Keratinocyte (primary cell): ENCODE measurements at regions not wholly inside any gene's neighbourhood (a gene's known extent, or its start where the extent isn't known, plus 50 kb on each side); places are given as distances from the start of the nearest gene placed in this dataset.

Experiments
- DNase-seq: peaks from one replicate; pipeline ENCODE4 v3.0.0-alpha.2; 2011; ENCODE audit warnings: low read depth, missing footprints, low spot score
- FAIRE-seq: peaks from 2 replicates; lab custom pipeline; 2011; peaks lifted over from hg19 to GRCh38; lab: Jason Lieb, UNC
- H2AFZ ChIP-seq: 2 replicates; pipeline ENCODE4 v1.6.0; 2012; ENCODE audit warnings: low read length, control low read depth, inconsistent platforms; ENCODE audit not compliant: control insufficient read depth
- H3K27ac ChIP-seq: 2 replicates; pipeline ENCODE4 v1.5.1; 2011; ENCODE audit warnings: low read length; ENCODE audit not compliant: control insufficient read depth, insufficient read depth
- H3K27me3 ChIP-seq: 3 replicates; pipeline ENCODE4 v1.6.0; 2011; ENCODE audit warnings: low read length; ENCODE audit not compliant: control insufficient read depth, insufficient read depth; ENCODE audit errors: extremely low read depth
- H3K36me3 ChIP-seq, 2 experiments: 2 replicates in 1 of 2; 3 replicates in 1 of 2; pipeline ENCODE4 v1.5.1; 2011; ENCODE audit warnings: low read length in 2 of 2, mild to moderate bottlenecking in 1 of 2; ENCODE audit not compliant: control insufficient read depth in 2 of 2, insufficient read depth in 2 of 2; ENCODE audit errors: extremely low read depth in 1 of 2
- H3K4me1 ChIP-seq: 3 replicates; pipeline ENCODE4 v1.5.1; 2011; ENCODE audit warnings: low read length; ENCODE audit not compliant: control insufficient read depth, insufficient read depth; ENCODE audit errors: extremely low read depth
- H3K4me2 ChIP-seq: 3 replicates; pipeline ENCODE4 v1.6.0; 2011; ENCODE audit warnings: low read depth, low read length; ENCODE audit not compliant: control insufficient read depth, insufficient read depth; ENCODE audit errors: extremely low read depth
- H3K4me3 ChIP-seq, 3 experiments: fragments of 200-600 bp in 1 of 3; sonication (generic) in 1 of 3; 2 replicates in 2 of 3; 3 replicates in 1 of 3; pipeline ENCODE4 v1.5.1; 2011 to 2016; ENCODE audit warnings: low read length in 3 of 3, mild to moderate bottlenecking in 3 of 3, control low read depth in 2 of 3, inconsistent platforms in 1 of 3, low read depth in 1 of 3, mixed read lengths in 1 of 3, mixed run types in 1 of 3, moderate library complexity in 1 of 3; ENCODE audit not compliant: control insufficient read depth in 2 of 3, insufficient read depth in 2 of 3; ENCODE audit errors: extremely low read depth in 1 of 3
- H3K79me2 ChIP-seq: 2 replicates; pipeline ENCODE4 v1.6.0; 2012; ENCODE audit warnings: low read length; ENCODE audit not compliant: control insufficient read depth, insufficient read depth
- H3K9ac ChIP-seq: 3 replicates; pipeline ENCODE4 v1.6.0; 2011; ENCODE audit warnings: low read length; ENCODE audit not compliant: control insufficient read depth, insufficient read depth; ENCODE audit errors: extremely low read depth
- H3K9me1 ChIP-seq: 3 replicates; pipeline ENCODE4 v1.6.0; 2011; ENCODE audit warnings: low read length; ENCODE audit not compliant: control insufficient read depth, insufficient read depth; ENCODE audit errors: extremely low read depth
- H3K9me3 ChIP-seq: 2 replicates; pipeline ENCODE4 v1.5.1; 2012; ENCODE audit warnings: low read depth, low read length; ENCODE audit not compliant: control insufficient read depth
- H4K20me1 ChIP-seq: 3 replicates; pipeline ENCODE4 v1.6.0; 2011; ENCODE audit warnings: low read length; ENCODE audit not compliant: control insufficient read depth, insufficient read depth; ENCODE audit errors: extremely low read depth
- CTCF ChIP-seq, 3 experiments: IDR thresholded peaks in 1 of 3; conservative IDR thresholded peaks in 1 of 3; optimal IDR thresholded peaks in 1 of 3; 2 replicates in 2 of 3; 3 replicates in 1 of 3; pipeline versions ENCODE3 to v1.5.1; 2011; ENCODE audit warnings: low read length in 3 of 3, mild to moderate bottlenecking in 3 of 3, moderate library complexity in 2 of 3, control low read depth in 1 of 3, inconsistent platforms in 1 of 3; ENCODE audit not compliant: insufficient read depth in 2 of 3; ENCODE audit errors: extremely low read depth in 1 of 3
- EZH2 ChIP-seq: IDR thresholded peaks from one replicate; pipeline ENCODE4 v1.6.1; 2012; ENCODE audit warnings: inconsistent platforms, mild to moderate bottlenecking, low read length, moderate library complexity
- dilution Hi-C: fragments of 300-500 bp; cut with MboI; formaldehyde crosslinking; loops from one replicate; pipeline ENCODE4 v1.7.0; 2020; ENCODE audit warnings: low sequenced_read_pairs; ENCODE audit not compliant: extremely low pct_ligation_motif_present

GRCh38 chr4:79666112-79666511, 258.1 kb upstream of the GK2 start:
- H3K4me3 ChIP-seq = no peak overlapping the region
- no peak overlapping the region for H3K27ac ChIP-seq
- dilution Hi-C loops = no loop called here
- DNase-seq (no peak), FAIRE-seq (no peak)
- no peak overlapping the region for H3K4me2 ChIP-seq
- no peaks in the 10 kb centered on the region for H3K79me2 ChIP-seq
- no peaks in the 10 kb centered on the region for H4K20me1 ChIP-seq
- H3K36me3 ChIP-seq = no peaks in the 10 kb centered on the region
- H3K27me3 ChIP-seq = no peaks in the 10 kb centered on the region
- TF ChIP-seq EZH2 = no peak
- no peak for TF ChIP-seq CTCF (optimal IDR thresholded peaks at IDR 0.05 in 1 of 3, IDR thresholded peaks at IDR 0.05 in 1 of 3, conservative IDR thresholded peaks at IDR 0.05 in 1 of 3; ENCODE audit: extremely low read depth in 1 of 3, insufficient read depth in 2 of 3, low read length in 3 of 3)
- no peak overlapping the region for H3K9ac ChIP-seq
- H3K9me1 ChIP-seq = no peaks in the 10 kb centered on the region
- no peaks in the 10 kb centered on the region for H3K4me1 ChIP-seq
- H2AFZ ChIP-seq = no peak overlapping the region
- no peaks in the 10 kb centered on the region for H3K9me3 ChIP-seq

DNA sequence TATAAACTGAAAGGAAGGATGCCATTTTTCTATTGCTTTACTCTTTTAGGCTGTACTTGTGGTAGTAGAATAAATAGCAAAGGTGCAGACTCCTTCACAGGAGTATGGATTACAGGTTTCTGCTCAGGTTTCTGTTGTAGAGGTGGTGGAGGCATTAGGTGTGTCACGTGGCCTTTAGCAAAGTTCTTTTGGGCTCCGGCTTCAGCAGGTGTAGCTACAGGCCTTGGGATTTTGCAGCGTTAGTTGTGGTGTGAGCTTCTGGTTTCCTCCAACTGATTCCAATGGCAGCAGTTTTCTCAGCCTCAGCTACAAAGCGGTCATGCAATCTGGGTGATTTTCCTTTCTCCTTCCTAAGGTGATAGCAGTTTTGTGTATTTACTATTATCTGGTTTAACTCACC, 255.8 kb upstream of the GK2 start:
- Histone ChIP-seq H3K4me3 (no peak overlapping the region), H3K9me1 (no peaks in the 10 kb centered on the region), H3K36me3 (no peaks in the 10 kb centered on the region), H4K20me1 (no peaks in the 10 kb centered on the region), H3K9ac (no peak overlapping the region), H3K27ac (no peak overlapping the region), H3K79me2 (no peaks in the 10 kb centered on the region), H3K27me3 (no peaks in the 10 kb centered on the region), H3K4me2 (no peak overlapping the region), H2AFZ (no peak overlapping the region), H3K4me1 (no peaks in the 10 kb centered on the region), H3K9me3 (no peaks in the 10 kb centered on the region)
- DNase-seq (no peak), FAIRE-seq (no peak)
- dilution Hi-C loops = no loop called here
- TF ChIP-seq CTCF (optimal IDR thresholded peaks at IDR 0.05 in 1 of 3, IDR thresholded peaks at IDR 0.05 in 1 of 3, conservative IDR thresholded peaks at IDR 0.05 in 1 of 3; ENCODE audit: extremely low read depth in 1 of 3, insufficient read depth in 2 of 3, low read length in 3 of 3) (no peak), EZH2 (no peak)
